ENCODE measurements at regions not wholly inside any gene's neighbourhood (a gene's known extent, or its start where the extent isn't known, plus 50 kb on each side); places are given as distances from the start of the nearest gene placed in this dataset.
A peak's percentile ranks its signal among the peaks of the same experiment; 100 is the strongest.

GRCh38 chr3:84877092-84877491 is 81.7 kb upstream of the CADM2 start:
- no peaks in the 10 kb centered on the region for H3K9me3 ChIP-seq (replicated peaks; ENCODE audit: low read length)
- no peaks in the 10 kb centered on the region for H3K36me3 ChIP-seq (ENCODE audit: insufficient read depth, low read length)
- no peak overlapping the region for H3K4me2 ChIP-seq (ENCODE audit: low read length)
- H3K27me3 ChIP-seq (ENCODE audit: control insufficient read depth, insufficient read depth, low read length), result no peaks in the 10 kb centered on the region
- no peak overlapping the region for H3K4me3 ChIP-seq (ENCODE audit: low read length)
- H3K4me1 ChIP-seq (ENCODE audit: control insufficient read depth, insufficient read depth, low read length), result no peaks in the 10 kb centered on the region
- H3K9ac ChIP-seq (ENCODE audit: low read depth, low read length), result no peak overlapping the region

- H3K4me2 ChIP-seq (ENCODE audit: low read length), result no peak overlapping the region
- no peaks in the 10 kb centered on the region for H3K4me1 ChIP-seq (ENCODE audit: control insufficient read depth, insufficient read depth, low read length)
- H3K9ac ChIP-seq (ENCODE audit: low read depth, low read length), result no peak overlapping the region
- H3K9me3 ChIP-seq (replicated peaks; ENCODE audit: low read length), result no peaks in the 10 kb centered on the region
- no peak overlapping the region for H3K4me3 ChIP-seq (ENCODE audit: low read length)
- H3K36me3 ChIP-seq (ENCODE audit: insufficient read depth, low read length), result no peaks in the 10 kb centered on the region
- no peaks in the 10 kb centered on the region for H3K27me3 ChIP-seq (ENCODE audit: control insufficient read depth, insufficient read depth, low read length)
Observed at GRCh38 chr3:84881288-84881687, 77.5 kb upstream of the CADM2 start.

GRCh38 chr3:84885199-84885882 is 73.4 kb upstream of the CADM2 start:
- H3K9me3 ChIP-seq (replicated peaks; ENCODE audit: low read length), result no peaks in the 10 kb centered on the region
- H3K36me3 ChIP-seq (ENCODE audit: insufficient read depth, low read length), result no peaks in the 10 kb centered on the region
- no peaks in the 10 kb centered on the region for H3K4me1 ChIP-seq (ENCODE audit: control insufficient read depth, insufficient read depth, low read length)
- no peaks in the 10 kb centered on the region for H3K27me3 ChIP-seq (ENCODE audit: control insufficient read depth, insufficient read depth, low read length)
- no peak overlapping the region for H3K9ac ChIP-seq (ENCODE audit: low read depth, low read length)
- H3K4me2 ChIP-seq (ENCODE audit: low read length), result no peak overlapping the region
- H3K4me3 ChIP-seq (ENCODE audit: low read length), result no peak overlapping the region

GRCh38 chr3:84891851-84892250 is 66.9 kb upstream of the CADM2 start:
- H3K4me1 ChIP-seq (ENCODE audit: control insufficient read depth, insufficient read depth, low read length), result no peaks in the 10 kb centered on the region
- H3K4me2 ChIP-seq (ENCODE audit: low read length), result no peak overlapping the region
- no peaks in the 10 kb centered on the region for H3K27me3 ChIP-seq (ENCODE audit: control insufficient read depth, insufficient read depth, low read length)
- no peaks in the 10 kb centered on the region for H3K36me3 ChIP-seq (ENCODE audit: insufficient read depth, low read length)
- H3K4me3 ChIP-seq (ENCODE audit: low read length), result no peak overlapping the region
- no peak overlapping the region for H3K9ac ChIP-seq (ENCODE audit: low read depth, low read length)
- H3K9me3 ChIP-seq (replicated peaks; ENCODE audit: low read length), result no peaks in the 10 kb centered on the region

GRCh38 chr3:84893211-84893610 is 65.6 kb upstream of the CADM2 start:
- no peak overlapping the region for H3K9ac ChIP-seq (ENCODE audit: low read depth, low read length)
- no peaks in the 10 kb centered on the region for H3K9me3 ChIP-seq (replicated peaks; ENCODE audit: low read length)
- no peak overlapping the region for H3K4me2 ChIP-seq (ENCODE audit: low read length)
- no peak overlapping the region for H3K4me3 ChIP-seq (ENCODE audit: low read length)
- no peaks in the 10 kb centered on the region for H3K27me3 ChIP-seq (ENCODE audit: control insufficient read depth, insufficient read depth, low read length)
- no peaks in the 10 kb centered on the region for H3K36me3 ChIP-seq (ENCODE audit: insufficient read depth, low read length)
- no peaks in the 10 kb centered on the region for H3K4me1 ChIP-seq (ENCODE audit: control insufficient read depth, insufficient read depth, low read length)

- H3K9me3 ChIP-seq (replicated peaks; ENCODE audit: low read length), result no peaks in the 10 kb centered on the region
- no peaks in the 10 kb centered on the region for H3K27me3 ChIP-seq (ENCODE audit: control insufficient read depth, insufficient read depth, low read length)
- no peaks in the 10 kb centered on the region for H3K36me3 ChIP-seq (ENCODE audit: insufficient read depth, low read length)
- H3K4me2 ChIP-seq (ENCODE audit: low read length), result no peak overlapping the region
- H3K9ac ChIP-seq (ENCODE audit: low read depth, low read length), result no peak overlapping the region
- peaks cover 4% of the 10 kb centered on the region for H3K4me1 ChIP-seq (ENCODE audit: control insufficient read depth, insufficient read depth, low read length)
- H3K4me3 ChIP-seq (ENCODE audit: low read length), result no peak overlapping the region
Observed at GRCh38 chr3:84904212-84904611, 54.6 kb upstream of the CADM2 start.

- H3K4me2 ChIP-seq (ENCODE audit: low read length), result peak overlapping the region; percentile 50
- no peaks in the 10 kb centered on the region for H3K27me3 ChIP-seq (ENCODE audit: control insufficient read depth, insufficient read depth, low read length)
- H3K4me3 ChIP-seq (ENCODE audit: low read length), result no peak overlapping the region
Observed at GRCh38 chr3:84904816-84905555, 53.8 kb upstream of the CADM2 start.

GRCh38 chr3:84905556-84905920 is 53.3 kb upstream of the CADM2 start:
- peaks cover 4% of the 10 kb centered on the region for H3K4me1 ChIP-seq (ENCODE audit: control insufficient read depth, insufficient read depth, low read length)

More at GRCh38 chr3:84904816-84905555, 53.8 kb upstream of the CADM2 start:
- H3K9me3 ChIP-seq (replicated peaks; ENCODE audit: low read length), result no peaks in the 10 kb centered on the region
- H3K36me3 ChIP-seq (ENCODE audit: insufficient read depth, low read length), result no peaks in the 10 kb centered on the region
- H3K4me1 ChIP-seq (ENCODE audit: control insufficient read depth, insufficient read depth, low read length), result peaks cover 4% of the 10 kb centered on the region
- no peak overlapping the region for H3K9ac ChIP-seq (ENCODE audit: low read depth, low read length)

GRCh38 chr3:84906065-84906464 is 52.7 kb upstream of the CADM2 start:
- Histone ChIP-seq H3K27me3 (ENCODE audit: control insufficient read depth, insufficient read depth, low read length) (no peaks in the 10 kb centered on the region), H3K9ac (ENCODE audit: low read depth, low read length) (no peak overlapping the region), H3K4me2 (ENCODE audit: low read length) (no peak overlapping the region), H3K9me3 (replicated peaks; ENCODE audit: low read length) (no peaks in the 10 kb centered on the region), H3K4me1 (ENCODE audit: control insufficient read depth, insufficient read depth, low read length) (peaks cover 4% of the 10 kb centered on the region), H3K36me3 (ENCODE audit: insufficient read depth, low read length) (no peaks in the 10 kb centered on the region), H3K4me3 (ENCODE audit: low read length) (no peak overlapping the region)

More at GRCh38 chr3:84905556-84905920, 53.3 kb upstream of the CADM2 start:
- Histone ChIP-seq H3K4me3 (ENCODE audit: low read length) (no peak overlapping the region), H3K9me3 (replicated peaks; ENCODE audit: low read length) (no peaks in the 10 kb centered on the region), H3K9ac (ENCODE audit: low read depth, low read length) (no peak overlapping the region), H3K4me2 (ENCODE audit: low read length) (peak overlapping the region; percentile 50), H3K27me3 (ENCODE audit: control insufficient read depth, insufficient read depth, low read length) (no peaks in the 10 kb centered on the region), H3K36me3 (ENCODE audit: insufficient read depth, low read length) (no peaks in the 10 kb centered on the region)
